ENCODE measurements at regions not wholly inside any gene's neighbourhood (a gene's known extent, or its start where the extent isn't known, plus 50 kb on each side); places are given as distances from the start of the nearest gene placed in this dataset.

DNA sequence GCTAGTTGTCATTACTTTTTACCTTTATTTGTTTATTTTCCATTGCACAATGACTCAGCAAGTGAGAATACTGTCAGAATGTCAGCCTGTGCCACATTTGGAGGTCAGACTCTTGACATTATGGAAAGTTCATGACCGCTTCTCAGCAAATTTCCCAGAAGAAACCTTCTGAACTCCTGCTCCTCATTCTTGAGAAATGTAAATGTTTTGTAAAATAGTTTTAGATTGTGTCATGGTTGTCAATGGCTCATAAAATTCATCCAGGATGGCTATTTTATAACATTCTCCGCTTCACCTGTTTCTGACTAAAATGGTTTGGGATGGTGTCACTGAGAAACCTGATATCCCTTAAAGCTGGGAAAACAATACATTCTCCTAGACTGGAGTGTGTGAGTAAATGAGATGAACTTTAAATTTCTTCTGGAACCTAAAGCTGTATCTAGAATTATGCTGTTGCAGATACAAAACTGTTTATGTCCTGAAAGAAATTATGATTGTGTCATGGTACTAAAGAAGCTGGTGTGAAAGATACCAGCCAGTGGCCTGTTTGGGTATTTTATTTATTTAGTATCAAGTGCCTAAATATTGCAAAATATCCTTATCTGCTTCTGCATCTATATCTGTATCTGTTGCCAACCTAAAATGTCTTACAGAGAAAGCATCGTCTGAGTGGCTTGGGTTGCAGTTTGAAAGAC lies 671.7 kb downstream of the GATA3 start:
- DNase-seq: no peak

- DNase-seq: no peak
Observed at GRCh38 chr10:8726779-8727084, 672.2 kb downstream of the GATA3 start.

DNA sequence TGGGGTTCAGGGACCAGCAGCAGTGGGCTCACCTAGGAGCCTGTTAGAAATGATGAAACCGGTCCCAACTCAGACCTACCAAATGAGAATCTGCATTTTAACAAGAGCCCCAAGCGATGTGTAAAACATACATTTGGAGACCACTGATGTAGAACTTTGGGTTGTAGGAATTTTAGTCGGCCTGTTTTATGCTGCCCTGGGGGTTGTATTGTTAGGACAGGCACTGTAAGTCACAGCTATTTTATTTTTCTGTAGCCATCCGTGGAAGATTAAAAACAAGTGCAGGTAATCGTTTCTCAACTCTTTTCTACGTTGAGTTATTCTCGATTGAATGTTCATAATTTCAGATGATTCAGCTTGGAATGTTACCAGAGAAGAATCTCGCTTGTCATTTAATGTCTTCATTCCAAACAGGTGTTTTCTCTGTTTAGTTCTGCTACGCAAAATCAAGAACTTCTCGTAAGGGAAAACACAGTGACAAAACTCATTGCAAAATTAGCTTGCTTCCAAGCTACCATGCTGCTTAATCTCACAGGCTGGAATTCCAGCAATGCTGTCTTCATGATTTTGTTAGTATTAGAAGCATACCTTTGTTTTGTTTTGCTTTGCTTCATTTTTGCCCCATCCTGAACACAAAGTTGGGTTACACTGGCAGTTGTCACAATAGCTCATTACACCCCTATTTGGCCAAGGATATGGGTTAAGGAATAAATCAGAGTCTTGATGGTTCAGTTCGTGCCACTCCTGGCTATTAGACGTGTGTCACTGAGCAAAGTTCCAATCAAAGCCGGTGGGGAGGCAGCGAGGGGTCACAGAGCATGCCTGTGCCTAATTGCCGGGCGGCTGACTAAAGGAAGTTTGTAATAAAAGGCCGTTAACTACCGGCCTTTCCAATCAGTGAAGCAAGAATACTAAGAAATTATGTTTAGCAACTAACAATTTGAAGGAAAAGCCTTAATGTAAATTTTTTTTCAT lies 676.9 kb downstream of the GATA3 start:
- DNase-seq: no peak

DNA sequence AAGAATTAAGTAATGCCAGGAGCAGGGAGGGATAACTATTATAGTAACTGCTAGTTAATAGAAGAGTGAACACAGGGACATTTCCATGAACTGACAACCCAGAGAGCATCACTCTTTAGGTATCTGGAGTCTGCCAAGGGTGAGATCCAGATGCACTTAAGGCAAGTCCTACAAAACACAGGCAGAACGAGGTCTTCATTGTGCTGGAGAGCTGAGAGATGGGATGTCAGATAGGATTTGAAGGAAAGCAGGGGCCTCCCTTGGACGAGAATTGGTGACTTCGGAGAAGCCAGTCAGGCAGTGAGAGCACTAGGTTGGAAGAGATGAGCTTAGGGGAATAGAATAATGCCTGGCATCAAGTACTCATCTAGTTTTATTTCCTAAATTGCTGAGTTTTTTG lies 684.5 kb downstream of the GATA3 start:
- DNase-seq: no peak

- DNase-seq: no peak
Observed at GRCh38 chr10:8752146-8752843, 697.8 kb downstream of the GATA3 start.

- no peak for DNase-seq
Observed at GRCh38 chr10:8758029-8758428, 703.5 kb downstream of the GATA3 start.

DNA sequence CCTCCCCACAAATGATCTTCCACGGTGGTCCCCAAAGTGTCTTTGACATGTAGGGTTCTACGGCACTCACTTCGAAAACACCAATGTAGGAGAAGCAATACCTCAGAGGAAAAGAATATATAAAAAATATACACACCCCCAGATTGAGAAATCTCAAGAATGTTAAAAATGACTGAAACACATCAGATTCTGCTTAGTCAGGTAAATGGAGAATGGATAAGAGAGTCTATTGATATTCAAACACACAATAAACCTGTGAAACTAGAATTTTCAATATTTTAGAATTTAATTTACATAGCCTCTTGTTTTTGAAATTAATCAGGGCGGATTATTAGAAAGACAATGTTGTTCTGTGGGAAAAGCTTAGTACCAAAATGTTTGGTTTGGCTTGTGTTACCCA lies 712.4 kb downstream of the GATA3 start:
- DNase-seq: no peak

GRCh38 chr10:8767591-8767990 lies 713.1 kb downstream of the GATA3 start:
- no peak for DNase-seq

GRCh38 chr10:8768341-8768740 lies 713.9 kb downstream of the GATA3 start:
- no peak for DNase-seq

GRCh38 chr10:8768852-8769251 lies 714.4 kb downstream of the GATA3 start:
- no peak for DNase-seq

GRCh38 chr10:8776926-8777622 lies 722.6 kb downstream of the GATA3 start:
- DNase-seq: no peak

GRCh38 chr10:8778713-8779112 lies 724.2 kb downstream of the GATA3 start:
- DNase-seq: no peak

DNA sequence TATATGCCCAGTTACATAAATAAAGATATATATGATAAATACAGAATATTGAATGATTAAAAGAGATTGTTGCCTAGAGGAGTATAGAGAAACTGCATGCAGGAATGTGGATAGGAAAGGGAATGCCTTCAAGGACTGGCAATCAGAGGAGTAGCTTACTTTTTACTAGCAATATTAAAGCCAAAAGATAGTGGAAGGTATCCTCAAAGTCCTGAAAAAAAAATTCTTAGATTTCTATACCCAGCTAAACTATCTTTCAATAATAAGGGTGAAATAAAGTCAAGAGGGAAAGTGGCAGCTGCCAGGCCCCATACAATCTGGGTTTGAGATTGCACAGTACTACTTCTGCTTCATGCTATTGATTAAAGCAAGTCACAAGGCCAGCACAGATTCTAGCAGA lies 733.2 kb downstream of the GATA3 start:
- DNase-seq: no peak

- no peak for DNase-seq
Observed at GRCh38 chr10:8790390-8790789, 735.9 kb downstream of the GATA3 start.

- no peak for DNase-seq
Observed at GRCh38 chr10:8794860-8795259, 740.4 kb downstream of the GATA3 start.

GRCh38 chr10:8800426-8800825 lies 745.9 kb downstream of the GATA3 start:
- no peak for DNase-seq

- DNase-seq: no peak
Observed at GRCh38 chr10:8803992-8804391, 749.5 kb downstream of the GATA3 start.

- DNase-seq: no peak
Observed at GRCh38 chr10:8810677-8811076, 756.2 kb downstream of the GATA3 start.

- no peak for DNase-seq
Observed at GRCh38 chr10:8811201-8811600, 756.7 kb downstream of the GATA3 start.

- no peak for DNase-seq
Observed at GRCh38 chr10:8815969-8816368, 761.5 kb downstream of the GATA3 start.

DNA sequence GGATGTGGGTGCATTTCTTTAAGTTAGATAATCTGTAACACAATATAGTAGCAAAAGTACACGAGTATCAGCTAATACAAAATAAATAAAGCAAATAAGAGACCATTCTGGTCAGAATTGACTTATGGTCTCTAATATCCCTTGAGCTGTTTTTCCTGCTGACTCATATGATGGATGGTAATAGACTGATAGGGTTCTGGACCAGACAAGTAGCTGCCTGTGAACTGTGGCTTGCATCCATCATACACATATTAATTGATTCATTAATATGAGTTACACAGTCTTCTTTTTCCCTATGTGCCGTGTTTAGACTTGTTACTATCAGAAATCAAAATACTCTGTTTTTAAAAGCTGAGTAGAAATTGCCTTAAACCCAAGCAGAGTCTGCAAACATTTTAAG lies 762.8 kb downstream of the GATA3 start:
- no peak for DNase-seq

DNA sequence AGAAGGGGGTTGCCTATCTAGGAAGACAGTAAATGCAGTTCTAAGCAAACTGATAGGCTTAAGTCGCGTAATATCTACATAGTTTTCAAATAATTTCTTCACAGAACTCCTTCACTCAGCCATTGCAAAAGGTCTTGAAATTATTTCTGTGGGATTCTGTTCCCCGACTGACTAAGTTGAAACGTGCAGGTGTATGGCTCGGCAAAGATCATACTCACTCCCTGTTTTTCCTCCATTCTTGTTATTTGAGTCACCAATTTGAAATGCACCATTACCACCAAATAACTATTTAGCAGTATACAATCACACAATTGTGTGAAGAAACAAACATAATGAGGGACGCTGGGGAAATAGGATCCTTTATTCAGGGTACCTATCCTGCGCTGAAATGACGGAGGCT lies 771.1 kb downstream of the GATA3 start:
- DNase-seq: no peak

- DNase-seq: no peak
Observed at GRCh38 chr10:8829592-8829991, 775.1 kb downstream of the GATA3 start.

All from activated gamma-delta T cell (primary cell).